GM18858 (cell line): ENCODE measurements at regions not wholly inside any gene's neighbourhood (a gene's known extent, or its start where the extent isn't known, plus 50 kb on each side); places are given as distances from the start of the nearest gene placed in this dataset.
"Not testable (repeated sequence)": the region's sequence is repeated elsewhere in the genome, so short reads cannot be mapped to it uniquely, and the experiment has no call there.

ENCODE experiments used
- ATAC-seq: cut with Tn5 transposase; IDR thresholded peaks from one replicate; pipeline ENCODE4 v1.9.1; 2021; ENCODE audit not compliant: unreplicated experiment

GRCh38 chr10:61059636-61060035 is 115.7 kb upstream of the RHOBTB1 start:
- ATAC-seq = no peak

- no peak for ATAC-seq
Observed at GRCh38 chr10:61052469-61053205, 108.7 kb upstream of the RHOBTB1 start.

- ATAC-seq = no peak
Observed at GRCh38 chr10:61051344-61051743, 107.4 kb upstream of the RHOBTB1 start.

- ATAC-seq = no peak
Observed at GRCh38 chr10:61050120-61050745, 106.2 kb upstream of the RHOBTB1 start.

GRCh38 chr10:61049386-61049785 is 105.4 kb upstream of the RHOBTB1 start:
- no peak for ATAC-seq

GRCh38 chr10:61047788-61048560 is 104.0 kb upstream of the RHOBTB1 start:
- ATAC-seq = no peak

GRCh38 chr10:61047081-61047480 is 103.1 kb upstream of the RHOBTB1 start:
- ATAC-seq = no peak

- not testable (repeated sequence) for ATAC-seq
Observed at GRCh38 chr10:61045480-61045879, 101.5 kb upstream of the RHOBTB1 start.

- ATAC-seq = no peak
Observed at GRCh38 chr10:61042533-61042932, 98.5 kb upstream of the RHOBTB1 start.

- no peak for ATAC-seq
Observed at GRCh38 chr10:61040399-61041016, 96.5 kb upstream of the RHOBTB1 start.

GRCh38 chr10:61039868-61040267 is 95.9 kb upstream of the RHOBTB1 start:
- ATAC-seq = no peak

- not testable (repeated sequence) for ATAC-seq
Observed at GRCh38 chr10:61037261-61037830, 93.4 kb upstream of the RHOBTB1 start.

GRCh38 chr10:61036148-61036547 is 92.2 kb upstream of the RHOBTB1 start:
- not testable (repeated sequence) for ATAC-seq

- no peak for ATAC-seq
Observed at GRCh38 chr10:61031341-61031740, 87.4 kb upstream of the RHOBTB1 start.

- no peak for ATAC-seq
Observed at GRCh38 chr10:61029411-61029810, 85.4 kb upstream of the RHOBTB1 start.

- ATAC-seq = no peak
Observed at GRCh38 chr10:61028861-61029361, 84.9 kb upstream of the RHOBTB1 start.

GRCh38 chr10:61024856-61025201 is 80.8 kb upstream of the RHOBTB1 start:
- no peak for ATAC-seq

GRCh38 chr10:61024151-61024855 is 80.3 kb upstream of the RHOBTB1 start:
- no peak for ATAC-seq

- ATAC-seq = no peak
Observed at GRCh38 chr10:61023053-61023452, 79.1 kb upstream of the RHOBTB1 start.

- ATAC-seq = no peak
Observed at GRCh38 chr10:61021926-61022325, 77.9 kb upstream of the RHOBTB1 start.
